MM.1S (cell line): ENCODE measurements at regions not wholly inside any gene's neighbourhood (a gene's known extent, or its start where the extent isn't known, plus 50 kb on each side); places are given as distances from the start of the nearest gene placed in this dataset.

Experiments
- CTCF ChIP-seq: fragments of 300-600 bp; sonication (generic); IDR thresholded peaks from 2 replicates; pipeline ENCODE4 v1.5.1; 2016; ENCODE audit warnings: antibody characterized with exemption, low read length, mixed read lengths
- EZH2 ChIP-seq: fragments of 300-600 bp; sonication (generic); optimal IDR thresholded peaks from 2 replicates; pipeline ENCODE3; 2017; ENCODE audit warnings: low read depth, mild to moderate bottlenecking, antibody characterized with exemption, low read length, mixed read lengths
- EZH2phosphoT487 ChIP-seq: fragments of 300-600 bp; sonication (generic); IDR thresholded peaks from 2 replicates; pipeline ENCODE4 v1.6.1; 2018; ENCODE audit warnings: antibody characterized with exemption, low read length

- TF ChIP-seq CTCF (no peak), EZH2phosphoT487 (no peak), EZH2 (no peak)
Measured at GRCh38 chr2:117351396-117351795, 463.1 kb upstream of the DDX18 start.
